Neural progenitor cell (in vitro differentiated cells): ENCODE measurements at regions not wholly inside any gene's neighbourhood (a gene's known extent, or its start where the extent isn't known, plus 50 kb on each side); places are given as distances from the start of the nearest gene placed in this dataset.

Source experiments
- DNase-seq: peaks from one replicate; pipeline ENCODE4 v3.0.0-alpha.2; 2016; ENCODE audit warnings: low spot score
- H2AFZ ChIP-seq: fragments of 200-600 bp; sonication (generic); replicated peaks from 2 replicates; pipeline ENCODE4 v1.6.1; 2016; ENCODE audit warnings: antibody characterized with exemption
- H3F3A ChIP-seq: fragments of 200-600 bp; sonication (generic); 2 replicates; pipeline ENCODE4 v1.6.1; 2016; ENCODE audit warnings: antibody characterized with exemption, low read depth
- H3K27ac ChIP-seq: fragments of 200-600 bp; sonication (generic); 2 replicates; pipeline ENCODE4 v1.5.1; 2016; ENCODE audit warnings: mild to moderate bottlenecking
- H3K27me3 ChIP-seq: fragments of 200-600 bp; sonication (generic); 2 replicates; pipeline ENCODE4 v1.6.1; 2016; ENCODE audit warnings: mild to moderate bottlenecking, moderate library complexity
- H3K36me3 ChIP-seq: fragments of 200-600 bp; sonication (generic); 2 replicates; pipeline ENCODE4 v1.5.1; 2016
- H3K4me1 ChIP-seq: fragments of 200-600 bp; sonication (generic); 2 replicates; pipeline ENCODE4 v1.6.1; 2016; ENCODE audit warnings: mixed run types
- H3K4me2 ChIP-seq: fragments of 200-600 bp; sonication (generic); 2 replicates; pipeline ENCODE4 v1.6.1; 2016
- H3K4me3 ChIP-seq: fragments of 200-600 bp; sonication (generic); 2 replicates; pipeline ENCODE4 v1.5.1; 2016
- H3K79me2 ChIP-seq: fragments of 200-600 bp; sonication (generic); 2 replicates; pipeline ENCODE4 v1.6.1; 2016; ENCODE audit warnings: low read depth
- H3K9ac ChIP-seq: fragments of 200-600 bp; sonication (generic); 2 replicates; pipeline ENCODE4 v1.6.1; 2016
- H3K9me3 ChIP-seq: fragments of 200-600 bp; sonication (generic); 2 replicates; pipeline ENCODE4 v1.5.1; 2016; ENCODE audit warnings: low read depth
- H4K20me1 ChIP-seq: fragments of 200-600 bp; sonication (generic); 2 replicates; pipeline ENCODE4 v1.6.1; 2016; ENCODE audit warnings: low read depth
- H3K27ac Mint-ChIP-seq: 3 replicates; pipeline ENCODE4 v1.8.0; 2021; ENCODE audit warnings: mixed read lengths
- H3K27me3 Mint-ChIP-seq: 2 replicates; pipeline ENCODE4 v1.8.0; 2022; ENCODE audit warnings: low read depth, mild to moderate bottlenecking, inconsistent platforms, moderate library complexity, mixed read lengths; ENCODE audit not compliant: insufficient read depth
- H3K36me3 Mint-ChIP-seq: 3 replicates; pipeline ENCODE4 v1.8.0; 2021; ENCODE audit warnings: mixed read lengths
- H3K4me1 Mint-ChIP-seq: 3 replicates; pipeline ENCODE4 v1.8.0; 2021; ENCODE audit warnings: mixed read lengths
- H3K4me3 Mint-ChIP-seq: 3 replicates; pipeline ENCODE4 v1.8.0; 2021; ENCODE audit warnings: mild to moderate bottlenecking, moderate library complexity, mixed read lengths
- H3K9me3 Mint-ChIP-seq: 3 replicates; pipeline ENCODE4 v1.8.0; 2020; ENCODE audit warnings: mixed read lengths
- CTCF ChIP-seq: fragments of 200-600 bp; sonication (generic); IDR thresholded peaks from 2 replicates; pipeline ENCODE4 v1.5.1; 2017; ENCODE audit warnings: antibody characterized with exemption, mild to moderate bottlenecking
- EZH2 ChIP-seq: fragments of 200-600 bp; sonication (generic); IDR thresholded peaks from 2 replicates; pipeline ENCODE4 v1.6.1; 2017; ENCODE audit warnings: antibody characterized with exemption, mild to moderate bottlenecking, moderate library complexity
- EZH2phosphoT487 ChIP-seq: fragments of 200-600 bp; sonication (generic); IDR thresholded peaks from 2 replicates; pipeline ENCODE4 v1.6.1; 2017; ENCODE audit warnings: antibody characterized with exemption

- no peaks in the 10 kb centered on the region for H3K27me3 Mint-ChIP-seq
- no peak for TF ChIP-seq EZH2
Observed at GRCh38 chr16:80117556-80118130, 423.1 kb upstream of the DYNLRB2 start.

GRCh38 chr16:80116711-80117110 lies 424.1 kb upstream of the DYNLRB2 start:
- H3K9ac ChIP-seq = no peak overlapping the region
- no peaks in the 10 kb centered on the region for H3K36me3 ChIP-seq
- no peaks in the 10 kb centered on the region for H3K79me2 ChIP-seq
- no peaks in the 10 kb centered on the region for H3F3A ChIP-seq
- no peak overlapping the region for H3K4me2 ChIP-seq
- no peak for DNase-seq
- H3K4me3 Mint-ChIP-seq = no peak overlapping the region
- TF ChIP-seq CTCF (no peak), EZH2phosphoT487 (no peak), EZH2 (no peak)
- no peak overlapping the region for H2AFZ ChIP-seq
- no peak overlapping the region for H3K4me3 ChIP-seq
- no peak overlapping the region for H3K27ac ChIP-seq
- H4K20me1 ChIP-seq = no peaks in the 10 kb centered on the region
- H3K27me3 ChIP-seq = no peaks in the 10 kb centered on the region
- H3K27me3 Mint-ChIP-seq = peaks cover 3% of the 10 kb centered on the region
- H3K4me1 Mint-ChIP-seq = no peaks in the 10 kb centered on the region
- no peaks in the 10 kb centered on the region for H3K9me3 Mint-ChIP-seq
- no peaks in the 10 kb centered on the region for H3K36me3 Mint-ChIP-seq
- H3K27ac Mint-ChIP-seq = no peak overlapping the region
- H3K9me3 ChIP-seq = no peaks in the 10 kb centered on the region
- H3K4me1 ChIP-seq = peaks cover under 1% of the 10 kb centered on the region

More at GRCh38 chr16:80117556-80118130, 423.1 kb upstream of the DYNLRB2 start:
- no peaks in the 10 kb centered on the region for H3F3A ChIP-seq
- no peak overlapping the region for H3K9ac ChIP-seq
- Mint-ChIP-seq H3K9me3 (no peaks in the 10 kb centered on the region), H3K27ac (no peak overlapping the region), H3K4me1 (peaks cover 1% of the 10 kb centered on the region), H3K4me3 (no peak overlapping the region), H3K36me3 (no peaks in the 10 kb centered on the region)
- no peak overlapping the region for H3K4me3 ChIP-seq
- H3K36me3 ChIP-seq = no peaks in the 10 kb centered on the region
- no peak overlapping the region for H3K4me2 ChIP-seq
- no peaks in the 10 kb centered on the region for H3K27me3 ChIP-seq
- DNase-seq = no peak
- H3K9me3 ChIP-seq = no peaks in the 10 kb centered on the region
- H3K27ac ChIP-seq = no peak overlapping the region
- H2AFZ ChIP-seq = no peak overlapping the region
- H3K4me1 ChIP-seq = peaks cover 6% of the 10 kb centered on the region
- H3K79me2 ChIP-seq = no peaks in the 10 kb centered on the region
- H4K20me1 ChIP-seq = no peaks in the 10 kb centered on the region

GRCh38 chr16:80114699-80115098 lies 426.1 kb upstream of the DYNLRB2 start:
- no peak overlapping the region for H3K27ac ChIP-seq
- no peaks in the 10 kb centered on the region for H3K36me3 ChIP-seq
- H3K27me3 ChIP-seq = no peaks in the 10 kb centered on the region
- Mint-ChIP-seq H3K4me1 (peaks cover under 1% of the 10 kb centered on the region), H3K27ac (no peak overlapping the region), H3K4me3 (no peak overlapping the region), H3K9me3 (no peaks in the 10 kb centered on the region), H3K36me3 (no peaks in the 10 kb centered on the region), H3K27me3 (peaks cover 4% of the 10 kb centered on the region)
- H3F3A ChIP-seq = no peaks in the 10 kb centered on the region
- no peak overlapping the region for H3K4me3 ChIP-seq
- H3K4me1 ChIP-seq = peaks cover 4% of the 10 kb centered on the region
- TF ChIP-seq CTCF = no peak
- TF ChIP-seq EZH2 = no peak
- TF ChIP-seq EZH2phosphoT487 = no peak
- H3K9ac ChIP-seq = no peak overlapping the region
- H4K20me1 ChIP-seq = no peaks in the 10 kb centered on the region
- no peak for DNase-seq
- H3K79me2 ChIP-seq = no peaks in the 10 kb centered on the region
- H2AFZ ChIP-seq = no peak overlapping the region
- H3K4me2 ChIP-seq = no peak overlapping the region
- H3K9me3 ChIP-seq = no peaks in the 10 kb centered on the region

- peaks cover 4% of the 10 kb centered on the region for H3K27me3 Mint-ChIP-seq
- H3K4me3 Mint-ChIP-seq = no peak overlapping the region
- H4K20me1 ChIP-seq = no peaks in the 10 kb centered on the region
- H3K79me2 ChIP-seq = no peaks in the 10 kb centered on the region
- peaks cover 6% of the 10 kb centered on the region for H3K4me1 ChIP-seq
- no peaks in the 10 kb centered on the region for H3K36me3 Mint-ChIP-seq
- DNase-seq = no peak
- no peak overlapping the region for H3K4me3 ChIP-seq
- peaks cover 2% of the 10 kb centered on the region for H3K4me1 Mint-ChIP-seq
- no peak overlapping the region for H3K4me2 ChIP-seq
- no peaks in the 10 kb centered on the region for H3F3A ChIP-seq
- H2AFZ ChIP-seq = no peak overlapping the region
- no peaks in the 10 kb centered on the region for H3K9me3 ChIP-seq
- no peaks in the 10 kb centered on the region for H3K27me3 ChIP-seq
- TF ChIP-seq EZH2phosphoT487 = no peak
- no peak for TF ChIP-seq CTCF
- no peak for TF ChIP-seq EZH2
- no peaks in the 10 kb centered on the region for H3K9me3 Mint-ChIP-seq
- no peaks in the 10 kb centered on the region for H3K36me3 ChIP-seq
- no peak overlapping the region for H3K27ac Mint-ChIP-seq
- no peak overlapping the region for H3K9ac ChIP-seq
- no peak overlapping the region for H3K27ac ChIP-seq
Observed at GRCh38 chr16:80113873-80114574, 426.8 kb upstream of the DYNLRB2 start.
